PC-3 (cell line): ENCODE measurements at regions not wholly inside any gene's neighbourhood (a gene's known extent, or its start where the extent isn't known, plus 50 kb on each side); places are given as distances from the start of the nearest gene placed in this dataset.

Experiments used
- ATAC-seq: fragments of 200-7000 bp; cut with Tn5 transposase; 2 replicates; pipeline ENCODE4 v1.9.1; 2020; ENCODE audit warnings: mild to moderate bottlenecking, moderate library complexity
- BruUV-seq: library from RNA; stranded (reverse); fragments of 400-500 nt; replicated peaks from 2 replicates; lab custom pipeline; 2021; lab: Mats Ljungman, UMichigan
- CTCF ChIA-PET: fragments of 300-600 bp; sonication (Branson Sonifier 250); formaldehyde crosslinking; loops from one replicate; lab custom pipeline; 2022; ENCODE audit warnings: antibody characterized with exemption; lab: Charles Lee
- POLR2A ChIA-PET: fragments of 300-600 bp; sonication (Branson Sonifier 250); formaldehyde crosslinking; loops from one replicate; lab custom pipeline; 2022; ENCODE audit warnings: antibody characterized with exemption; ENCODE audit not compliant: unreplicated experiment; lab: Charles Lee
- DNase-seq: peaks from one replicate; pipeline ENCODE4 v3.0.0-alpha.2; 2015
- H2AFZ ChIP-seq: fragments of 300-600 bp; sonication (generic); 2 replicates; pipeline ENCODE4 v1.6.0; 2016; ENCODE audit warnings: antibody characterized with exemption, low read length
- H3F3A ChIP-seq: fragments of 300-600 bp; sonication (generic); one replicate; pipeline ENCODE4 v1.6.0; 2017; ENCODE audit warnings: antibody characterized with exemption, low read length, control low read depth, mild to moderate bottlenecking; ENCODE audit not compliant: unreplicated experiment
- H3K27ac ChIP-seq: fragments of 300-600 bp; sonication (generic); 2 replicates; pipeline ENCODE4 v1.5.1; 2016; ENCODE audit warnings: mild to moderate bottlenecking, low read length
- H3K27me3 ChIP-seq: fragments of 300-600 bp; sonication (generic); 2 replicates; pipeline ENCODE4 v1.6.1; 2016; ENCODE audit warnings: low read length, mixed read lengths
- H3K36me3 ChIP-seq: fragments of 300-600 bp; sonication (generic); 2 replicates; pipeline ENCODE4 v1.6.1; 2016; ENCODE audit warnings: low read depth, mixed run types, low read length, mixed read lengths
- H3K4me1 ChIP-seq: fragments of 300-600 bp; sonication (generic); 2 replicates; pipeline ENCODE4 v1.5.1; 2016; ENCODE audit warnings: low read length; ENCODE audit not compliant: insufficient read depth
- H3K4me2 ChIP-seq: fragments of 300-600 bp; sonication (generic); 2 replicates; pipeline ENCODE4 v1.6.0; 2016; ENCODE audit warnings: low read length
- H3K4me3 ChIP-seq: fragments of 300-600 bp; sonication (generic); 2 replicates; pipeline ENCODE4 v1.5.1; 2016; ENCODE audit warnings: mild to moderate bottlenecking, low read length, mixed read lengths
- H3K79me2 ChIP-seq: fragments of 300-600 bp; sonication (generic); 2 replicates; pipeline ENCODE4 v1.6.1; 2017; ENCODE audit warnings: low read length, mixed read lengths
- H3K9ac ChIP-seq: fragments of 300-600 bp; sonication (generic); 2 replicates; pipeline ENCODE4 v1.6.0; 2016; ENCODE audit warnings: mild to moderate bottlenecking, low read length
- H3K9me2 ChIP-seq: fragments of 300-600 bp; sonication (generic); replicated peaks from 2 replicates; pipeline ENCODE4 v1.6.1; 2016; ENCODE audit warnings: mixed run types, low read length, mixed read lengths
- H3K9me3 ChIP-seq: fragments of 300-600 bp; sonication (generic); 2 replicates; pipeline ENCODE4 v1.6.1; 2016; ENCODE audit warnings: low read length, mixed read lengths
- H4K20me1 ChIP-seq: fragments of 300-600 bp; sonication (generic); 2 replicates; pipeline ENCODE4 v1.6.1; 2016; ENCODE audit warnings: low read length, mixed read lengths
- EZH2 ChIP-seq: fragments of 300-600 bp; sonication (generic); IDR thresholded peaks from one replicate; pipeline ENCODE4 v1.6.1; 2017; ENCODE audit warnings: antibody characterized with exemption, mild to moderate bottlenecking, low read length; ENCODE audit not compliant: unreplicated experiment
- EZH2phosphoT487 ChIP-seq: fragments of 300-600 bp; sonication (generic); IDR thresholded peaks from 2 replicates; pipeline ENCODE4 v1.6.1; 2018; ENCODE audit warnings: mild to moderate bottlenecking, antibody characterized with exemption, low read length, borderline replicate concordance
- intact Hi-C: fragments of 100-400 bp; cut with micrococcal nuclease; formaldehyde crosslinking; loops from 2 replicates; pipeline ENCODE4 v1.9.0; 2023
- TF ChIP-seq, protein P1 (sequence below): fragments of 300-600 bp; sonication (generic); conservative IDR thresholded peaks from 2 replicates; pipeline ENCODE4 v1.5.1; 2017; ENCODE audit warnings: antibody characterized with exemption, low read depth, mild to moderate bottlenecking, low read length

DNA sequence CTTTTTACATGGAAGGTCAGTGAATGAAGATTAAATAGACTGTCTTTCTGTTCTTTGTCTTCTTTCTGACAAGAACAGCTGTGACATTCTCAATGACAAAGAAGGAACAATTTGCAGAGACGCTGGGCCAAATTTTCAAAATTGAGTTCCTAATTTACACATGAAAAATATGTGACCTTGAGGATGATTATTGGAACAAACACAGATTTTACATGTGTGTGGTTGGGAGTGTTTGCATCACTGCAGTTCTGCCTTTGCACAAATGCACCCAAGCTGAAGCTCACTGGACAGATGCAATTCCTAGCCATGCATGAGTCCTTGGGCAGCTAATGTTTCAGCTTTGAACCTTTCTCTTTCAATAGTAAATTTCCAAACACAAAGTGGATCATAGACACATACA lies 350.8 kb downstream of the QKI start:
- Histone ChIP-seq H3K27ac (no peak overlapping the region), H3K27me3 (0 out of 2 replicates have a peak, but pooled peaks cover 4% of the 10 kb centered on the region), H3K79me2 (no peaks in the 10 kb centered on the region), H4K20me1 (no peaks in the 10 kb centered on the region), H3K4me3 (no peak overlapping the region), H3K9me2 (no peaks in the 10 kb centered on the region), H3K4me2 (no peak overlapping the region), H2AFZ (no peak overlapping the region), H3K9me3 (no peaks in the 10 kb centered on the region), H3F3A (no peaks in the 10 kb centered on the region), H3K4me1 (no peaks in the 10 kb centered on the region), H3K36me3 (no peaks in the 10 kb centered on the region), H3K9ac (no peak overlapping the region)
- intact Hi-C loops: no loop called here
- no peak for TF ChIP-seq EZH2phosphoT487
- TF ChIP-seq, protein P1, sequence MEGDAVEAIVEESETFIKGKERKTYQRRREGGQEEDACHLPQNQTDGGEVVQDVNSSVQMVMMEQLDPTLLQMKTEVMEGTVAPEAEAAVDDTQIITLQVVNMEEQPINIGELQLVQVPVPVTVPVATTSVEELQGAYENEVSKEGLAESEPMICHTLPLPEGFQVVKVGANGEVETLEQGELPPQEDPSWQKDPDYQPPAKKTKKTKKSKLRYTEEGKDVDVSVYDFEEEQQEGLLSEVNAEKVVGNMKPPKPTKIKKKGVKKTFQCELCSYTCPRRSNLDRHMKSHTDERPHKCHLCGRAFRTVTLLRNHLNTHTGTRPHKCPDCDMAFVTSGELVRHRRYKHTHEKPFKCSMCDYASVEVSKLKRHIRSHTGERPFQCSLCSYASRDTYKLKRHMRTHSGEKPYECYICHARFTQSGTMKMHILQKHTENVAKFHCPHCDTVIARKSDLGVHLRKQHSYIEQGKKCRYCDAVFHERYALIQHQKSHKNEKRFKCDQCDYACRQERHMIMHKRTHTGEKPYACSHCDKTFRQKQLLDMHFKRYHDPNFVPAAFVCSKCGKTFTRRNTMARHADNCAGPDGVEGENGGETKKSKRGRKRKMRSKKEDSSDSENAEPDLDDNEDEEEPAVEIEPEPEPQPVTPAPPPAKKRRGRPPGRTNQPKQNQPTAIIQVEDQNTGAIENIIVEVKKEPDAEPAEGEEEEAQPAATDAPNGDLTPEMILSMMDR: no peak
- no TSS peak for BruUV-seq
- ATAC-seq (no peak), DNase-seq (no peak)
- POLR2A ChIA-PET: no interaction called here
- CTCF ChIA-PET: no interaction called here

DNA sequence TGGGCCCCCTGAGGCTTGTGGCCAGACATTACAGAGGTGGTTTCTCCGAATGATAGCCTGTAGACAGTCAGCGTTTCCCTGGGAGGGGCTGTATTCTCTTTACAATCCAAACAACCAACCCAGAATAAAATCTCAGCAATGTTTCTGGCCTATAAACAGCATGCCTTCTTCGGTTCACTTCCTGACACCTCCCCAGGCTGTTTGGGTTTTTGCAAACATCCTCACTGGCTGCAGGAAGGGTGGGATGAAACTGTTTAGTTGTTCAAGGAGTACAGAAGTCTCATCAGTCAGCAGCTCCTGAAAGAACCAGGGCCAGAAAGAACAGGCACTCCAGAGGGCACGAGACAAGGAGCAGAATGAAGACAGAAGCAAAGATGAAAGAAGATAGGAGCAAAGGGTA lies 350.0 kb downstream of the QKI start:
- ChIA-PET POLR2A (no interaction called here), CTCF (no interaction called here)
- no peak for TF ChIP-seq EZH2
- TF ChIP-seq, protein P1: no peak
- TF ChIP-seq EZH2phosphoT487: no peak
- Histone ChIP-seq H3K79me2 (no peaks in the 10 kb centered on the region), H3K4me3 (no peak overlapping the region), H4K20me1 (no peaks in the 10 kb centered on the region), H3K4me1 (no peaks in the 10 kb centered on the region), H3K9me2 (no peaks in the 10 kb centered on the region), H3F3A (no peaks in the 10 kb centered on the region), H3K9ac (no peak overlapping the region), H3K9me3 (no peaks in the 10 kb centered on the region), H3K36me3 (no peaks in the 10 kb centered on the region), H3K27me3 (0 out of 2 replicates have a peak, but pooled peaks cover 4% of the 10 kb centered on the region), H2AFZ (no peak overlapping the region), H3K27ac (no peak overlapping the region), H3K4me2 (no peak overlapping the region)
- no peak for ATAC-seq
- no peak for DNase-seq
- intact Hi-C loops: no loop called here
- BruUV-seq: no TSS peak

- Histone ChIP-seq H3F3A (no peaks in the 10 kb centered on the region), H3K36me3 (no peaks in the 10 kb centered on the region), H3K9me2 (no peaks in the 10 kb centered on the region), H2AFZ (no peak overlapping the region), H3K4me3 (no peak overlapping the region), H3K4me2 (no peak overlapping the region), H3K4me1 (no peaks in the 10 kb centered on the region), H3K9ac (no peak overlapping the region), H3K27ac (no peak overlapping the region), H3K9me3 (no peaks in the 10 kb centered on the region), H3K79me2 (no peaks in the 10 kb centered on the region), H4K20me1 (no peaks in the 10 kb centered on the region), H3K27me3 (0 out of 2 replicates have a peak, but pooled peaks cover 4% of the 10 kb centered on the region)
- intact Hi-C loops: no loop called here
- CTCF ChIA-PET: no interaction called here
- DNase-seq: no peak
- no TSS peak for BruUV-seq
- no peak for ATAC-seq
- POLR2A ChIA-PET: no interaction called here
- TF ChIP-seq, protein P1: no peak
- TF ChIP-seq EZH2phosphoT487 (no peak), EZH2 (no peak)
These were observed 347.0 kb downstream of the QKI start for GRCh38 chr6:163761481-163761880.
